ENCODE measurements at regions not wholly inside any gene's neighbourhood (a gene's known extent, or its start where the extent isn't known, plus 50 kb on each side); places are given as distances from the start of the nearest gene placed in this dataset.
"Not testable (repeated sequence)": the region's sequence is repeated elsewhere in the genome, so short reads cannot be mapped to it uniquely, and the experiment has no call there.

DNA sequence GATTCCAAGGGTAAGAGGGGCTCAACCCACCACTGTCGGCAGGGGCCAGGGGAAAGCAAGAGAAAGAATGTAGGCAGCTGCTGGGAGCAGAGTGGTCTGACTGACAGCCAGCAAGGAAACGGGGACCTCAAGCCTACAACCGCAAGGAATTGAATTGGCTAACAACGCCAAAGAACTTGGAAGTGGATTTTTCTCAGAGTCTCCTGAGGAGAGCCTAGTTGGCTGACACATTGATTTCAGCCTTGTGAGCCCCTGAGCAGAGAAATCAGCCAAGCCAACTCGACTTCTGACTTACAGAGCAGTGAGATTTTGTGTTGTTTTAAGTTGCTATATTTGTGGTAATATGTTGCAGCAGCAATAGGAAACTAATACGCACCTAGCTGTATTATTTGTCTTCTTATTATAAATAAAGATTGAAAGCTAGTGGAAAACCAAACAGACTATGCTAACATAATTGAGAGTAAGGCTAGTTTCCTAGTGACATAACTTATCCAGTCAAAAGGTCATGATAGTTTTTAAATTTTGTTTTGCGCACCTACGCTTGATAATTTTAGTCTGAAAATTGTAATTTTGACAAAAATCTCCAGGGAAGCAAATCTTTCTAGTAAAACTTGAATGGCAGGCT is 145.8 kb upstream of the HCCS start:
- DNase-seq (ENCODE audit: low read depth) = no peak

- DNase-seq (ENCODE audit: low read depth) = no peak
Measured at GRCh38 chrX:10966057-10966456, 145.1 kb upstream of the HCCS start.

DNA sequence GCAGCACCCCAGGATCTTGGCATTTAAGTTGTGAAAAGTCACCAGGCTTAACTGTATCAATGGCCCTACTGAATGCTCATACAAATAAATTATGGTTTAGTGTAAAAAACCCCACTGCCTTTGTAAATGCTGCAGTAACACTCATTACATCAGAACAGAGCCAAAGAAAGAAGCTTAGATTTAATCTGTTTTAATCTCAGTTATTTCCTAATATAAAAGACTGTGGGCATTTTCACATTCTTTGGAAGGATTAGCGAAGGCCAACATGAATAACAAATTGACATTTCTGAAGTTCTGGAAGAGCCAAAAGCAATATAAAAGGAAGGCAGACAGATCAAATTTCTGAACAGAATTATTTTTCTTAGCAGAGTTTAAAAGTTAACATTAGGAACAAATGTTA is 140.0 kb upstream of the HCCS start:
- no peak for DNase-seq (ENCODE audit: low read depth)

GRCh38 chrX:10971759-10972158 is 139.4 kb upstream of the HCCS start:
- no peak for DNase-seq (ENCODE audit: low read depth)

- peak; percentile 59 for DNase-seq (ENCODE audit: low read depth)
Measured at GRCh38 chrX:10972706-10973105, 138.4 kb upstream of the HCCS start.

DNA sequence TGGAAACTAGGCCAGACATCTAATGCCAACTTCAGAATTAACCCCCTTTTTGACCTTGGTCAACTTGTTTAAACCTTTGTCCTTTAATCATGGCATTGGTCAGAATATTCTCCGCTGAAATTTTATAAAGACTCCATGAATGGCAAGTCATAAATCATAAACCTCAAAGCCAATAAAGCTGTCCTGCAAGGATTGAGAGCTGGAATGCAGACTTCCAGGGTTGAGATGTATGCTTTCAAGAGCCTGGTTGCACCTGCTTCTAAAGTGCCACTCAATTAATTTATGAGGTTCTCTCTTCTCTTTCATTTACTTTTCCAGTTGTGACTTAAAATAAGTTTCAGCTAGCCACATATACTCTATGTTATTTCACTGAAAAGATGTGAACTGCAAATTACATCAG is 136.2 kb upstream of the HCCS start:
- DNase-seq (ENCODE audit: low read depth) = no peak

DNA sequence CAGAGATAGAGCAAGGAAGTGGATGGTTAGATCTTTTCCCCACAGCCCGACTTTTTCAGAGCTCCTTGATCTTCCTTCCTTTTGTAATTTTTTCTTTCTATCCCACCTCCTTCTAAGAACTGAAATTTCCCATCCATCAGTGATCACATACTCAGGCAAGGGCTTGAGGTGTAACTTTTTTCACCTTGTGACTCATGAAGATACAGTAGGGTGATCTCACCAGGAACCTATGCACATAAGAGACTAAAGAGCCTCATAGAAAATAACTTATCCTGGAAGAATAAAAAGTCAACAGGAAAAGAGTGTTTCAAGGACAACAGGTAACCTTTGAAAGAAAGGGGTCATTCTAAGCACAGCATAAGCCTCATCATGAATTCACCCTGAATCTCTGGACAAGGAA is 131.2 kb upstream of the HCCS start:
- no peak for DNase-seq (ENCODE audit: low read depth)

GRCh38 chrX:10981506-10981905 is 129.6 kb upstream of the HCCS start:
- no peak for DNase-seq (ENCODE audit: low read depth)

- DNase-seq (ENCODE audit: low read depth) = no peak
Measured at GRCh38 chrX:10983526-10983925, 127.6 kb upstream of the HCCS start.

- DNase-seq (ENCODE audit: low read depth) = no peak
Measured at GRCh38 chrX:10984213-10984612, 126.9 kb upstream of the HCCS start.

DNA sequence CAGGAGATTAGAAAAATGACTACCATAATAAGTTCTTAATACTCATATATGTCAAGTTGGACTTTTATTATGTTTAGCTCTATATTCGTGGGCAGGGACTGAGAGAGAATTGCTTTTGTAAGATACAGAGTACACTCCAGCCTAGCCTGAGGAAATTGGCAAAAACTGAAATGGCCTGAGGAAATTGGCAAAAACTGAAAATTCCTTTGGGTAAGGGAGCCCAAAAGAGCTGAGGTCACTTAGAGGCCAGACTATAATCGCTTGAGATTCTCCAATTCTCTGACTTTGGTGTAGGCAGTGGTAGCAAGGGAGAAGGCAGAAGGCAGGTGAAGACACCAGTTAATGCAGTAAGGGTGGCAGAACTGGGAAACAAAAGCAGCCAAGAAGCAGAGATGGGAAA is 124.5 kb upstream of the HCCS start:
- peak; percentile 25 for DNase-seq (ENCODE audit: low read depth)

- no peak for DNase-seq (ENCODE audit: low read depth)
Measured at GRCh38 chrX:10988653-10989052, 122.5 kb upstream of the HCCS start.

DNA sequence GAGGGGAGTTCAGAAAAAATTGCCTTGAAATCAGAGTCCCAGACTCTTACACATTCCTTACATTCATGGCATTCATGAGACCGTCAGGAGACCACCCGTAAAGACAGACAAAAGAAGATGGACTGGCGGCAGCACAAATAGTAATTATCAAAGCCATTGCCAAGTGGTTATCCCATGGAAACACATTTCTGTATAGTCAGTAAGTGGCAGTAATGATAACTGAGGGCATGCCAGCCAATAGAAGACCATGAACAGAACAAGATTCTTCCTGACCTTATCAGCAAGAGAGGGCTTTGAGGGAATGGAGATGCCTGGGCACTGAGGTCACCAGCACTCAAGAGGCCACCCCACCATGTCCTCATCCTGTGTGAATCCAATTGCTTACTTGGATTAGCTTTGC is 121.7 kb upstream of the HCCS start:
- DNase-seq (ENCODE audit: low read depth) = no peak

DNA sequence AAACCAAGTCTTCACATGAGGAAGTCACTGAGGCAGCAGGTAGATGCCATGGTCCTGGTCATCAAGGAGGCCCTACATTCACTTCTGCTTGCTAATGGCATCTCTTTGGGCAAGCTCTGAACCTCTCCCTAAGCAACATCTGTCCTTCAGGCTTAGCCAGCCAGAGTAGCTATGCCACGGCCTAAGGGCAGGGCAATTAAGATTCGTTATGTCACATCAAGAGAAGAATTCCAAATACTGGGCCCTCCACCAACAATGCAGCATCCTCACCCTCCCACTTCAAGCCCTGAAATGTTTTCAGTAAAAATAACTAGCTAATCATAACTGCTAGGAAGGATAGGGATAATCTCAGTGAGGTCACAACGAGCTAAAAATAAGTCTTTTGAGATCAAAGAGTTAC is 120.7 kb upstream of the HCCS start:
- DNase-seq (ENCODE audit: low read depth) = no peak

- no peak for DNase-seq (ENCODE audit: low read depth)
Measured at GRCh38 chrX:10990976-10991375, 120.2 kb upstream of the HCCS start.

- DNase-seq (ENCODE audit: low read depth) = no peak
Measured at GRCh38 chrX:10992110-10992509, 119.0 kb upstream of the HCCS start.

DNA sequence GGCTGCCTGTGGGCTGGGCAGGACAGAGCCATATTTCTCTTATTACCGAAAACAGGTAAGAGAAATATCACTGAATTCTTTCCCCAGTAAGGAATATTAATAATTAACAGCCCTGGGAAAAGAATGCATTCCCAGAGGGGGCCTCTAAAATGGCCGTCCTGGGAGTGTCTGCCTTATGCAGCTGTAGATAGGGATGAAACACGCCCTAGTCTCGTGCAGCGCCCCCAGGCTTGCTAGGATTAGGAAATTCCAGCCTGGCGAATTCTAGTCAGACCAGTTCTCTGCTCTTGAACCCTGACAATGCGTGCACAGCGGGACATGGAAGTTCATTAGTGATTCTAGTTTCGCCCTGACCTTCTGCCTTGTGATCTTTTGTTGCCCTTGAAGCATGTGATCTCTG is 104.1 kb upstream of the HCCS start:
- DNase-seq (ENCODE audit: low read depth) = not testable (repeated sequence)

- no peak for DNase-seq (ENCODE audit: low read depth)
Measured at GRCh38 chrX:11010476-11010875, 100.7 kb upstream of the HCCS start.

DNA sequence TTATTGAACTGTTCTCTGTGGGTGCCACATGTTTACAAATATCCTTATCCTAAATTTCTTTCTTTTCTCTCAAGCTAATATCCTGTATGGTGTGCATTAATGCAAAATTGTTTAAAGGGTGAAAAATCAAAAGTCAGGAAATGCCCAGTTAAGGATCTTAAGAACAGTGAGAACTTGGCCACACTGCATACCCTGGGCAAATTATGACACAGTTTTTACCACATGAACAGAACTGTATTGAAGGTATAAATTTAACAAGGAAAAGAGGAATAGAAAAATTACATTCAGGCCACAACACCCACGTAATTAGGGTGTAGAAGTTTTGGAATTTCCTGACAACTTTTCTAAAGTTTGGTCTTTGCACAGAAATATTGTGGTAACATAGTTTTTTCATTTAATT is 94.4 kb upstream of the HCCS start:
- DNase-seq (ENCODE audit: low read depth) = no peak

DNA sequence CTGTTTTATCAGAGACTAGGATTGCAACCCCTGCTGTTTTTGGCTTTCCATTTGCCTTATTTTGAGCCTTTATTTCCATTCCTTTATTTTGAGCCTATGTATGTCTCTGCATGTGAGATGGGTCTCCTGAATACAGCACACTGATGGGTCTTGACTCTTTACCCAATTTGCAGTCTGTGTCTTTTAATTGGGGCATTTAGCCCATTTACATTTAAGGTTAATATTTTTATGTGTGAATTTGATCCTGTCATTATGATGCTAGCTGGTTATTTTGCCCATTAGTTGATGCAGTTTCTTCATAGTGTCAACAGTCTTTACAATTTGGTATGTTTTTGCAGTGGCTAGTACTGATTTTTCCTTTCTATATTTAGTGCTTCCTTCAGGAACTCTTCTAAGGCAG is 88.5 kb upstream of the HCCS start:
- DNase-seq (ENCODE audit: low read depth) = not testable (repeated sequence)

- DNase-seq (ENCODE audit: low read depth) = no peak
Measured at GRCh38 chrX:11039926-11040325, 71.2 kb upstream of the HCCS start.

GRCh38 chrX:11040405-11040804 is 70.7 kb upstream of the HCCS start:
- no peak for DNase-seq (ENCODE audit: low read depth)

GRCh38 chrX:11040996-11041395 is 70.1 kb upstream of the HCCS start:
- no peak for DNase-seq (ENCODE audit: low read depth)

- DNase-seq (ENCODE audit: low read depth) = no peak
Measured at GRCh38 chrX:11050013-11050412, 61.1 kb upstream of the HCCS start.

- no peak for DNase-seq (ENCODE audit: low read depth)
Measured at GRCh38 chrX:11053351-11053750, 57.8 kb upstream of the HCCS start.
